ENCODE measurements at regions not wholly inside any gene's neighbourhood (a gene's known extent, or its start where the extent isn't known, plus 50 kb on each side); places are given as distances from the start of the nearest gene placed in this dataset.

DNA sequence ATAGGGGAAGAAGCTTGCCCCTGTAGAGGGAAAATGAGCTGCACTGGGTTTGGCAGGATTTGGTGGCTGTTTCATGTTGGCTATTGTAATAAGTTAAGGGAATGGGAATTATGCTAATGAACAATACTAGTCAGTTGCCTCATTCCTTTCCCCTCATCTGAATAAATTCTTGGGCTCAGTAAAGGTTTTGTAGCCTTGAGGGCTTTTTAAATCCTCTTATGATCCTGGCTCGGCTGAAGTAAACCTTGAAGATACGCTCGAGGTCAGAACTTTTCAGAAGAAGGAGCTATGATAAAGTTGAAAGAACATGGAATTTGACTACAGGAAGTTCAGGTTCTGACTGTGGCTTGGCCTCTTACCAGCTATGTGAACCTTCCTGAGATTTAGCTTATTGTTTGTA lies 448.7 kb downstream of the RAB38 start:
- Histone ChIP-seq H3K4me1 (ENCODE audit: control insufficient read depth in 1 of 2, insufficient read depth in 1 of 2, low read depth in 1 of 2, low read length in 1 of 2) (no peaks in the 10 kb centered on the region), H3K27ac (no peak overlapping the region), H3K36me3 (no peaks in the 10 kb centered on the region), H3K9me3 (no peaks in the 10 kb centered on the region), H3K4me3 (ENCODE audit: low read depth in 1 of 2, low read length in 1 of 2) (no peak overlapping the region), H3K27me3 (no peaks in the 10 kb centered on the region)
- TF ChIP-seq, protein P1, sequence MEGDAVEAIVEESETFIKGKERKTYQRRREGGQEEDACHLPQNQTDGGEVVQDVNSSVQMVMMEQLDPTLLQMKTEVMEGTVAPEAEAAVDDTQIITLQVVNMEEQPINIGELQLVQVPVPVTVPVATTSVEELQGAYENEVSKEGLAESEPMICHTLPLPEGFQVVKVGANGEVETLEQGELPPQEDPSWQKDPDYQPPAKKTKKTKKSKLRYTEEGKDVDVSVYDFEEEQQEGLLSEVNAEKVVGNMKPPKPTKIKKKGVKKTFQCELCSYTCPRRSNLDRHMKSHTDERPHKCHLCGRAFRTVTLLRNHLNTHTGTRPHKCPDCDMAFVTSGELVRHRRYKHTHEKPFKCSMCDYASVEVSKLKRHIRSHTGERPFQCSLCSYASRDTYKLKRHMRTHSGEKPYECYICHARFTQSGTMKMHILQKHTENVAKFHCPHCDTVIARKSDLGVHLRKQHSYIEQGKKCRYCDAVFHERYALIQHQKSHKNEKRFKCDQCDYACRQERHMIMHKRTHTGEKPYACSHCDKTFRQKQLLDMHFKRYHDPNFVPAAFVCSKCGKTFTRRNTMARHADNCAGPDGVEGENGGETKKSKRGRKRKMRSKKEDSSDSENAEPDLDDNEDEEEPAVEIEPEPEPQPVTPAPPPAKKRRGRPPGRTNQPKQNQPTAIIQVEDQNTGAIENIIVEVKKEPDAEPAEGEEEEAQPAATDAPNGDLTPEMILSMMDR (IDR thresholded peaks at IDR 0.05), result no peak

DNA sequence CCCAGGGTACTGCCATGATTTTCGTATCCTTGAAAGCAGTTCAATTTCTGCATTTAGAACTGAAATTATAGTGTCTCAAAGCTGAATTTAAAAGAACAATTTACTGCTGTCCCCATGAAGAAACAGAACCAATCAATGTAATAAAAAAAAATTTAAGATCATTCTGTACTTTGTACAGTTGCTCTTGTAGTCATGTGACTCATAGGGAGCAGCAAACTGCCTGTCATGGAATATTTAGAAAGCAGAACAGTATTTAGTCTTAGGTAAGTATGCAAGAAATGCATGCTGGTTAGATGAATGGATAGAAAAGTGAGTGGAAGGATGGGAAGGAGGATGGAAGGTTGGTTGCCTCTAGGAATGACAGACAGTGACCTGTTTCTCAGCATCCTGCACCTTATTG lies 450.9 kb downstream of the RAB38 start:
- H3K36me3 ChIP-seq, result no peaks in the 10 kb centered on the region

DNA sequence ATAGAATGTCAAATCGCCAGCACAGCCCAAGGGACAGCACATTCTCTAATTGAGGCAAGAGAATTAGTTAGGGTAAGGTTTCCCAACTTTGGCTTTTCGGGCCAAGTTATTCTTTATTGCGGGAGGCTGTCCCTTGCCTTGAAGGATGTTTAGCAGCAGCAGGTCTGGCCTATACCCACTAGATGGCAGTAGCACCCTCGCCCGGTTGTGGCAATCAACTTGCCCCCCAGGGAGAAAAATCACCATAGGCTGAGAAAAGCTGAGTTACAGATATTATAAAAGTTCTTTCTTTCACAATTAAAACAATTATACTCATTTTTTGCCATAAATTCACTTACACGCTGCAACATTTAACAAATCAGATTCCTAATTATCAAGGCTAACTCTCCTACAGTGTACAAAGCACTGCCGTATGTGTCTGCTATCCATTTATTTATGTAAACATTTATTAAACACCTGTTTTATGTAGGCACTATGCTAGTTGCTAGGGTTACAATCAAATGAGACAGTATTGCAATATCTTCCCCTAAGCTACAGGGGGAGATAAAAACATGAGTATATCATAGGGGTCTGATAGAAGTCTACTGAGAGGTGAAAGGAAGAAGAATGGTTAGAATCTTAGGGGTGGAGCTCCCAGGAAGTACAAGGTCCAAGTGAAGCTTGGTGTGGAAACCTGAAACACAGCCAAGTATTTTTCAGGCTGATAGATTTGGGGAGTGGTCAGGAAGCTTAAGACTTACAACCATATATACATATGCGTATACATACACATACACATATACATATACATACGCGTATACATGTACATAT lies 452.3 kb downstream of the RAB38 start:
- Histone ChIP-seq H3K27ac (no peak overlapping the region), H3K4me3 (ENCODE audit: low read depth in 1 of 2, low read length in 1 of 2) (no peak overlapping the region), H3K4me1 (ENCODE audit: control insufficient read depth in 1 of 2, insufficient read depth in 1 of 2, low read depth in 1 of 2, low read length in 1 of 2) (no peaks in the 10 kb centered on the region), H3K36me3 (no peaks in the 10 kb centered on the region), H3K9me3 (no peaks in the 10 kb centered on the region), H3K27me3 (no peaks in the 10 kb centered on the region)
- TF ChIP-seq, protein P1 (IDR thresholded peaks at IDR 0.05), result no peak

More for the DNA sequence above, 450.9 kb downstream of the RAB38 start:
- H3K27me3 ChIP-seq, result no peaks in the 10 kb centered on the region
- TF ChIP-seq, protein P1 (IDR thresholded peaks at IDR 0.05), result no peak
- no peak overlapping the region for H3K4me3 ChIP-seq (ENCODE audit: low read depth in 1 of 2, low read length in 1 of 2)
- H3K9me3 ChIP-seq, result no peaks in the 10 kb centered on the region
- H3K4me1 ChIP-seq (ENCODE audit: control insufficient read depth in 1 of 2, insufficient read depth in 1 of 2, low read depth in 1 of 2, low read length in 1 of 2), result no peaks in the 10 kb centered on the region
- H3K27ac ChIP-seq, result no peak overlapping the region

DNA sequence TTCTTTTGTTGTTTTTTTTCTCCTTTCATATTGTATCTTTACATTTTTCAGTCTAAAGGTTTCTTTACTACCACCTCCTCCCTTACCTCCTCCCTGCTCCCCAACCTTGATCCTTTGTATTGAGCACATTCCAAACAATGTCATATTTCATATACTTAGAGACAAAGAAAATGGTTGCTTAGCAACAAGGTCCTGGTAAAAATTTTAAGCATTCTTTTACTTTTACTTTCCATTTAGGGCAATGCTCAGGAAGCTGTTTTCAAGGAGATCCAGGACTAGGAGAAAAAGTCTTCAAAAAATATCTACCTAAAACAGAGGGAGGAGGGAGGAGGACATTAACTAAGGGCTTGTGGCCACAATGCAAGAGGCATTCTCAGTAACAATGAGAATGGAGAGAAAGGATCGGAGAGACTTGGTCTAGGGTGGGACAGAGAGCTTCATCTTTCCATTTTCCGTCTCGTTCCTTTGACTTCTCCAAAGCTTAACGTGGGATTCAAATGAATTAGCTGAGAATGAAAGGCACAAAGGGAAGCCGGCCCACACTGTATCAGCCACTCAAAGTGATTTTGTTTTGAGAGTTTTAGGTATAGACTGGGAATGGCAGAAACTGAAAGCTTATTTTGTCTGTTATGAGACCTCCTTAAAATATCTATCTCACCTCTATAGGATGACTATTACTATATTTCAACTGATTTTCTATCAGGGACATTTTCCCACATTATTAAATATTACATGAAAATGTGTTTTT lies 455.7 kb downstream of the RAB38 start:
- Histone ChIP-seq H3K9me3 (no peaks in the 10 kb centered on the region), H3K4me1 (ENCODE audit: control insufficient read depth in 1 of 2, insufficient read depth in 1 of 2, low read depth in 1 of 2, low read length in 1 of 2) (no peaks in the 10 kb centered on the region), H3K27me3 (no peaks in the 10 kb centered on the region), H3K4me3 (ENCODE audit: low read depth in 1 of 2, low read length in 1 of 2) (no peak overlapping the region), H3K27ac (no peak overlapping the region), H3K36me3 (no peaks in the 10 kb centered on the region)
- TF ChIP-seq, protein P1 (IDR thresholded peaks at IDR 0.05), result no peak

DNA sequence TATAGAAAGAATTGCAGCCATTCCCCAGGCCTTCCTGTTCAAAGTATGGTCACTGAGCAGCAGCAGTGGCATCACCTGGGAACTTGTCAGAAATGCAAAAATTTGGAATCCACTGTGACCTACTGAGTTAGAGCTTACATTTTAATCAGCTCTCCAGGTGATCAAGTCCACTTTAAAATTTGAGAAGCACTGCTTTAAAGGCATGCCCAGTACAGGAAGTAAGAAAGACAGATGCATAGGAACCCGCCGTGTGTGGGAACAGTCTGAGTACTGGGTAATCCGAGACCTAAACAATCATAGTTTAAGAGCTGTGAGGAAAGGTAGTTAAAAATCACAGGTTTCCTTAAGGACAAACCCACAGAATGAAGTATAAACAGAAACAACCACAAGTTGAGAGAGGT lies 462.4 kb downstream of the RAB38 start:
- H3K36me3 ChIP-seq, result no peaks in the 10 kb centered on the region
- no peaks in the 10 kb centered on the region for H3K4me1 ChIP-seq (ENCODE audit: control insufficient read depth in 1 of 2, insufficient read depth in 1 of 2, low read depth in 1 of 2, low read length in 1 of 2)
- H3K9me3 ChIP-seq, result no peaks in the 10 kb centered on the region
- no peak overlapping the region for H3K27ac ChIP-seq
- H3K27me3 ChIP-seq, result no peaks in the 10 kb centered on the region
- no peak overlapping the region for H3K4me3 ChIP-seq (ENCODE audit: low read depth in 1 of 2, low read length in 1 of 2)
- TF ChIP-seq, protein P1 (IDR thresholded peaks at IDR 0.05), result no peak

Data from neutrophil (primary cell).